Lower leg skin (tissue), 4 donors: ENCODE measurements at regions not wholly inside any gene's neighbourhood (a gene's known extent, or its start where the extent isn't known, plus 50 kb on each side); places are given as distances from the start of the nearest gene placed in this dataset.

Experiments
- DNase-seq, 2 donors: peaks; one replicate each; pipeline ENCODE4 v3.0.0-alpha.2; 2019; ENCODE audit warnings: low spot score in 2 of 2
- H3K4me3 ChIP-seq: fragments of 200-600 bp; sonication (generic); 2 replicates; pipeline ENCODE4 v1.5.1; 2017; ENCODE audit warnings: mild to moderate bottlenecking, low read depth; ENCODE audit not compliant: poor library complexity, severe bottlenecking
- CTCF ChIP-seq, 3 donors: fragments of 450-650 bp; IDR thresholded peaks; one replicate each; pipeline ENCODE4 v1.5.1; 2016; ENCODE audit warnings: antibody characterized with exemption in 3 of 3, mild to moderate bottlenecking in 3 of 3, moderate library complexity in 2 of 3
- POLR2A ChIP-seq, 2 donors: fragments of 450-650 bp; IDR thresholded peaks; one replicate each; pipeline ENCODE4 v1.6.1; 2016 to 2017; ENCODE audit warnings: antibody characterized with exemption in 2 of 2, mild to moderate bottlenecking in 1 of 2, moderate library complexity in 1 of 2
- WGBS, 2 donors: methylation state at CpG; one replicate each; pipeline ENCODE4 v1.1.5; 2018; 5-methylcytosine and 5-hydroxymethylcytosine counted together
- intact Hi-C: fragments of 100-400 bp; cut with DNase I; formaldehyde crosslinking; loops from one replicate; pipeline ENCODE4 v1.15.0; 2023; ENCODE audit warnings: low total_unique reads

GRCh38 chr2:58928391-58928790 lies 687.3 kb upstream of the FANCL start:
- TF ChIP-seq POLR2A (IDR thresholded peaks at IDR 0.05) (no peak), CTCF (IDR thresholded peaks at IDR 0.05) (no peak)
- WGBS, 2 donors = 58 to 65% methylated on average over 6 of the region's 6 CpGs
- no peak overlapping the region for H3K4me3 ChIP-seq
- intact Hi-C loops = no loop called here
- DNase-seq = no peak

GRCh38 chr2:58926112-58926511 lies 685.0 kb upstream of the FANCL start:
- TF ChIP-seq POLR2A (IDR thresholded peaks at IDR 0.05) = no peak
- TF ChIP-seq CTCF (IDR thresholded peaks at IDR 0.05) = no peak
- WGBS, 2 donors = 87 to 90% methylated on average over 5 of the region's 5 CpGs
- intact Hi-C loops = no loop called here
- H3K4me3 ChIP-seq = no peak overlapping the region
- DNase-seq = no peak

- intact Hi-C loops = no loop called here
- WGBS, 2 donors = 58 to 71% methylated on average over 4 of the region's 4 CpGs
- H3K4me3 ChIP-seq = no peak overlapping the region
- peak in 1 of 2 donors; percentile 17 for DNase-seq
- TF ChIP-seq POLR2A (IDR thresholded peaks at IDR 0.05) (no peak), CTCF (IDR thresholded peaks at IDR 0.05) (no peak)
Observed at GRCh38 chr2:58925676-58926081, 684.6 kb upstream of the FANCL start.

- no peak overlapping the region for H3K4me3 ChIP-seq
- TF ChIP-seq POLR2A (IDR thresholded peaks at IDR 0.05) = no peak
- no peak for TF ChIP-seq CTCF (IDR thresholded peaks at IDR 0.05)
- no peak for DNase-seq
- 79 to 86% methylated on average over 1 of the region's 1 CpG for WGBS, 2 donors
- intact Hi-C loops = no loop called here
Observed at GRCh38 chr2:58923869-58924268, 682.7 kb upstream of the FANCL start.

- no peak for DNase-seq
- H3K4me3 ChIP-seq = no peak overlapping the region
- TF ChIP-seq POLR2A (IDR thresholded peaks at IDR 0.05) (no peak), CTCF (IDR thresholded peaks at IDR 0.05) (no peak)
- intact Hi-C loops = no loop called here
- WGBS, 2 donors = 93 to 96% methylated on average over 1 of the region's 1 CpG
Observed at GRCh38 chr2:58922245-58922644, 681.1 kb upstream of the FANCL start.

GRCh38 chr2:58921676-58922075 lies 680.6 kb upstream of the FANCL start:
- H3K4me3 ChIP-seq = no peak overlapping the region
- 77 to 81% methylated on average over 2 of the region's 2 CpGs for WGBS, 2 donors
- TF ChIP-seq POLR2A (IDR thresholded peaks at IDR 0.05) (no peak), CTCF (IDR thresholded peaks at IDR 0.05) (no peak)
- DNase-seq = no peak
- intact Hi-C loops = no loop called here
